OCI-LY3 (cell line): ENCODE measurements at regions not wholly inside any gene's neighbourhood (a gene's known extent, or its start where the extent isn't known, plus 50 kb on each side); places are given as distances from the start of the nearest gene placed in this dataset.

Experiments
- H2AFZ ChIP-seq: fragments of 200-600, 300-600 bp; shearing (Covaris generic); 2 replicates; pipeline ENCODE4 v1.6.0; 2014; ENCODE audit warnings: antibody characterized with exemption, low read depth, low read length
- H3K27ac ChIP-seq: fragments of 200-600, 300-600 bp; sonication (generic); 2 replicates; pipeline ENCODE4 v1.5.1; 2014; ENCODE audit warnings: mild to moderate bottlenecking, low read length, moderate library complexity, mixed read lengths
- H3K27me3 ChIP-seq: fragments of 200-600, 300-600 bp; sonication (generic); 2 replicates; pipeline ENCODE4 v1.6.1; 2014; ENCODE audit warnings: low read depth, low read length, mixed read lengths
- H3K36me3 ChIP-seq: fragments of 200-600, 300-600 bp; sonication (generic); replicated peaks from 2 replicates; pipeline ENCODE3; 2014; ENCODE audit warnings: low read depth, low read length, mixed read lengths
- H3K4me1 ChIP-seq: fragments of 300-600, 200-600 bp; sonication (generic); 2 replicates; pipeline ENCODE4 v1.6.1; 2014; ENCODE audit warnings: low read length, mixed read lengths
- H3K4me2 ChIP-seq: fragments of 200-600, 300-600 bp; sonication (generic); 2 replicates; pipeline ENCODE4 v1.6.1; 2014; ENCODE audit warnings: low read length, mixed read lengths
- H3K4me3 ChIP-seq: fragments of 300-600, 200-600 bp; sonication (generic); 2 replicates; pipeline ENCODE4 v1.5.1; 2014; ENCODE audit warnings: antibody characterized with exemption, mild to moderate bottlenecking, low read length, moderate library complexity
- H3K79me2 ChIP-seq: fragments of 300-600, 200-600 bp; shearing (Covaris generic); 2 replicates; pipeline ENCODE4 v1.6.1; 2014; ENCODE audit warnings: mild to moderate bottlenecking, low read length, mixed read lengths
- H3K9ac ChIP-seq: fragments of 300-600, 200-600 bp; shearing (Covaris generic); 2 replicates; pipeline ENCODE4 v1.6.0; 2014; ENCODE audit warnings: mild to moderate bottlenecking, low read length, moderate library complexity
- H3K9me3 ChIP-seq: fragments of 200-600, 300-600 bp; shearing (Covaris generic); 2 replicates; pipeline ENCODE4 v1.6.1; 2014; ENCODE audit warnings: low read length, mixed read lengths; ENCODE audit not compliant: insufficient read depth
- H4K20me1 ChIP-seq: fragments of 200-600, 300-600 bp; sonication (generic); 2 replicates; pipeline ENCODE4 v1.6.1; 2016; ENCODE audit warnings: low read length, mixed read lengths; ENCODE audit not compliant: insufficient read depth
- CTCF ChIP-seq: fragments of 200-600, 300-600 bp; sonication (generic); IDR thresholded peaks from 2 replicates; pipeline ENCODE4 v1.5.1; 2014; ENCODE audit warnings: antibody characterized with exemption, low read length, low read depth
- EZH2phosphoT487 ChIP-seq: fragments of 200-600 bp; shearing (Covaris generic); IDR thresholded peaks from 2 replicates; pipeline ENCODE4 v1.6.1; 2018; ENCODE audit warnings: antibody characterized with exemption, mixed run types, low read depth

- TF ChIP-seq CTCF (no peak), EZH2phosphoT487 (no peak)
Observed at GRCh38 chr3:59288951-59289350, 239.1 kb upstream of the CFAP20DC start.

GRCh38 chr3:59286791-59287531, 237.1 kb upstream of the CFAP20DC start:
- no peak overlapping the region for H3K4me3 ChIP-seq
- no peak for TF ChIP-seq EZH2phosphoT487
- H3K79me2 ChIP-seq, result no peaks in the 10 kb centered on the region
- no peak overlapping the region for H2AFZ ChIP-seq
- H3K27me3 ChIP-seq, result no peaks in the 10 kb centered on the region
- no peak overlapping the region for H3K27ac ChIP-seq
- H4K20me1 ChIP-seq, result no peaks in the 10 kb centered on the region
- H3K9ac ChIP-seq, result no peak overlapping the region
- no peaks in the 10 kb centered on the region for H3K9me3 ChIP-seq
- H3K36me3 ChIP-seq, result no peaks in the 10 kb centered on the region
- H3K4me1 ChIP-seq, result no peaks in the 10 kb centered on the region
- no peak overlapping the region for H3K4me2 ChIP-seq

More at GRCh38 chr3:59288951-59289350, 239.1 kb upstream of the CFAP20DC start:
- Histone ChIP-seq H2AFZ (no peak overlapping the region), H3K9ac (no peak overlapping the region), H3K4me3 (no peak overlapping the region), H3K27ac (no peak overlapping the region), H3K9me3 (no peaks in the 10 kb centered on the region), H4K20me1 (no peaks in the 10 kb centered on the region), H3K79me2 (no peaks in the 10 kb centered on the region), H3K36me3 (no peaks in the 10 kb centered on the region), H3K4me1 (no peaks in the 10 kb centered on the region), H3K27me3 (no peaks in the 10 kb centered on the region), H3K4me2 (no peak overlapping the region)

GRCh38 chr3:59285560-59285959, 235.7 kb upstream of the CFAP20DC start:
- H3K79me2 ChIP-seq, result no peaks in the 10 kb centered on the region

GRCh38 chr3:59284926-59285325, 235.1 kb upstream of the CFAP20DC start:
- TF ChIP-seq EZH2phosphoT487, result no peak
- TF ChIP-seq CTCF, result no peak
- Histone ChIP-seq H3K79me2 (no peaks in the 10 kb centered on the region), H3K36me3 (no peaks in the 10 kb centered on the region), H4K20me1 (no peaks in the 10 kb centered on the region), H2AFZ (no peak overlapping the region), H3K4me3 (no peak overlapping the region), H3K4me2 (no peak overlapping the region), H3K9me3 (no peaks in the 10 kb centered on the region), H3K9ac (no peak overlapping the region), H3K4me1 (no peaks in the 10 kb centered on the region), H3K27me3 (no peaks in the 10 kb centered on the region), H3K27ac (no peak overlapping the region)

More at GRCh38 chr3:59285560-59285959, 235.7 kb upstream of the CFAP20DC start:
- TF ChIP-seq CTCF (no peak), EZH2phosphoT487 (no peak)
- no peaks in the 10 kb centered on the region for H4K20me1 ChIP-seq
- no peaks in the 10 kb centered on the region for H3K36me3 ChIP-seq
- no peak overlapping the region for H2AFZ ChIP-seq
- no peak overlapping the region for H3K4me2 ChIP-seq
- no peaks in the 10 kb centered on the region for H3K9me3 ChIP-seq
- H3K27ac ChIP-seq, result no peak overlapping the region
- H3K9ac ChIP-seq, result no peak overlapping the region
- no peaks in the 10 kb centered on the region for H3K27me3 ChIP-seq
- no peaks in the 10 kb centered on the region for H3K4me1 ChIP-seq
- no peak overlapping the region for H3K4me3 ChIP-seq
